CD4-positive, alpha-beta T cell (primary cell): ENCODE measurements at regions not wholly inside any gene's neighbourhood (a gene's known extent, or its start where the extent isn't known, plus 50 kb on each side); places are given as distances from the start of the nearest gene placed in this dataset.

Experiments used
- ATAC-seq: fragments of 200-7000 bp; cut with Tn5 transposase; one replicate; pipeline ENCODE4 v1.10.0; 2022; ENCODE audit warnings: mild to moderate bottlenecking; ENCODE audit not compliant: poor library complexity
- CTCF ChIA-PET: fragments of 350-600 bp; sonication (Branson Sonifier 250); formaldehyde crosslinking; loops from one replicate; lab custom pipeline; 2021; ENCODE audit warnings: antibody characterized with exemption, inconsistent platforms; lab: Charles Lee
- POLR2A ChIA-PET: fragments of 350-600 bp; sonication (Branson Sonifier 250); formaldehyde crosslinking; loops from one replicate; lab custom pipeline; 2021; ENCODE audit warnings: antibody characterized with exemption, inconsistent platforms; lab: Charles Lee
- DNase-seq, 14 experiments: peaks; one replicate each; pipeline ENCODE4 v3.0.0-alpha.2; 2013 to 2020; ENCODE audit warnings: mixed read lengths in 2 of 14
- H3K27ac ChIP-seq, 2 donors: one replicate each; pipeline versions ENCODE4 v1.5.1 to v1.7.0; 2013; ENCODE audit warnings: low read length in 2 of 2, low read depth in 1 of 2, mild to moderate bottlenecking in 1 of 2
- H3K27me3 ChIP-seq, 2 experiments: 1 replicate in 1 of 2; 2 replicates in 1 of 2; pipeline versions ENCODE4 v1.6.1 to v1.7.0; 2013; ENCODE audit warnings: low read length in 2 of 2, control low read depth in 1 of 2, mild to moderate bottlenecking in 1 of 2, moderate library complexity in 1 of 2; ENCODE audit not compliant: insufficient read depth in 2 of 2, control insufficient read depth in 1 of 2
- H3K36me3 ChIP-seq: one replicate; pipeline ENCODE4 v1.6.1; 2013; ENCODE audit warnings: low read length, control low read depth; ENCODE audit not compliant: insufficient read depth
- H3K4me1 ChIP-seq: one replicate; pipeline ENCODE4 v1.6.1; 2013; ENCODE audit warnings: low read length, control low read depth; ENCODE audit not compliant: insufficient read depth
- H3K4me3 ChIP-seq: one replicate; pipeline ENCODE4 v1.5.1; 2013; ENCODE audit warnings: mild to moderate bottlenecking, low read length, moderate library complexity
- H3K9me3 ChIP-seq, 2 experiments: 1 replicate in 1 of 2; 2 replicates in 1 of 2; pipeline versions ENCODE4 v1.6.1 to v1.7.0; 2013; ENCODE audit warnings: low read length in 2 of 2, mild to moderate bottlenecking in 2 of 2, control low read depth in 1 of 2, moderate library complexity in 1 of 2; ENCODE audit not compliant: control insufficient read depth in 1 of 2, insufficient read depth in 1 of 2
- H3K27ac Mint-ChIP-seq: one replicate; pipeline ENCODE4 v1.8.0; 2020; ENCODE audit warnings: mixed read lengths
- H3K27me3 Mint-ChIP-seq: one replicate; pipeline ENCODE4 v1.8.0; 2021; ENCODE audit warnings: mixed read lengths
- H3K36me3 Mint-ChIP-seq: one replicate; pipeline ENCODE4 v1.8.0; 2021; ENCODE audit warnings: low read depth, mixed read lengths
- H3K4me1 Mint-ChIP-seq: one replicate; pipeline ENCODE4 v1.8.0; 2021; ENCODE audit warnings: low read depth, mixed read lengths
- H3K4me3 Mint-ChIP-seq: one replicate; pipeline ENCODE4 v1.8.0; 2020; ENCODE audit warnings: mild to moderate bottlenecking, mixed read lengths
- H3K9me3 Mint-ChIP-seq: one replicate; pipeline ENCODE4 v1.8.0; 2020; ENCODE audit warnings: mixed read lengths
- intact Hi-C, 2 experiments: fragments of 100-400 bp; cut with DNase I in 1 of 2; cut with micrococcal nuclease in 1 of 2; formaldehyde crosslinking; loops; one replicate each; pipeline versions ENCODE4 v1.15.1 to v1.9.0; 2023 to 2025; cut with DNase I, micrococcal nuclease
- TF ChIP-seq, protein P1 (sequence below): fragments of 200-600 bp; IDR thresholded peaks from one replicate; pipeline ENCODE4 v1.8.0; 2022; ENCODE audit warnings: antibody characterized with exemption, mild to moderate bottlenecking

DNA sequence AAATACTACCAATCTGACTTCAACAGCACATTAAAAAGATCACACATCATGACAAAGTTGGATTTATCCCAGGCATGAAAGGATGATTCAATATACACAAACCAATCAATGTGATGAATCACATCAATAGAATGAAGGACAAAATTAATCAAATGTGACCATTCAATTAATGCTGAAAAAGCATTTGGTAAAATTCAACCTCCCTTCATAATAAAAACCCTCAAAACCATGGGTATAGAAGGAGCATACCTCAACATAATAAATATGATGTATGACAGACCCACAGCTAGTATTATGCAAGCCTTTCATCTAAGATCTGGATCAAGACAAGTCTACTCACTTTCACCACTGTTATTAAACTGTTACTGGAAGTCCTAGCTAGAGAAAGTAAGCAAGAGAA is 921.7 kb upstream of the RAG2 start:
- TF ChIP-seq, protein P1, sequence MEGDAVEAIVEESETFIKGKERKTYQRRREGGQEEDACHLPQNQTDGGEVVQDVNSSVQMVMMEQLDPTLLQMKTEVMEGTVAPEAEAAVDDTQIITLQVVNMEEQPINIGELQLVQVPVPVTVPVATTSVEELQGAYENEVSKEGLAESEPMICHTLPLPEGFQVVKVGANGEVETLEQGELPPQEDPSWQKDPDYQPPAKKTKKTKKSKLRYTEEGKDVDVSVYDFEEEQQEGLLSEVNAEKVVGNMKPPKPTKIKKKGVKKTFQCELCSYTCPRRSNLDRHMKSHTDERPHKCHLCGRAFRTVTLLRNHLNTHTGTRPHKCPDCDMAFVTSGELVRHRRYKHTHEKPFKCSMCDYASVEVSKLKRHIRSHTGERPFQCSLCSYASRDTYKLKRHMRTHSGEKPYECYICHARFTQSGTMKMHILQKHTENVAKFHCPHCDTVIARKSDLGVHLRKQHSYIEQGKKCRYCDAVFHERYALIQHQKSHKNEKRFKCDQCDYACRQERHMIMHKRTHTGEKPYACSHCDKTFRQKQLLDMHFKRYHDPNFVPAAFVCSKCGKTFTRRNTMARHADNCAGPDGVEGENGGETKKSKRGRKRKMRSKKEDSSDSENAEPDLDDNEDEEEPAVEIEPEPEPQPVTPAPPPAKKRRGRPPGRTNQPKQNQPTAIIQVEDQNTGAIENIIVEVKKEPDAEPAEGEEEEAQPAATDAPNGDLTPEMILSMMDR = no peak
- CTCF ChIA-PET = no interaction called here
- Mint-ChIP-seq H3K4me3 (no peak overlapping the region), H3K27ac (no peak overlapping the region), H3K36me3 (no peaks in the 10 kb centered on the region), H3K27me3 (no peaks in the 10 kb centered on the region), H3K4me1 (no peaks in the 10 kb centered on the region), H3K9me3 (peaks cover 20% of the 10 kb centered on the region)
- intact Hi-C loops = no loop called here
- H3K4me1 ChIP-seq = no peaks in the 10 kb centered on the region
- ATAC-seq (no peak), DNase-seq (no peak)
- H3K4me3 ChIP-seq = no peak overlapping the region
- H3K27me3 ChIP-seq = no peaks in the 10 kb centered on the region
- H3K9me3 ChIP-seq = peaks cover 0 to 6% of the 10 kb centered on the region in 2 experiments
- POLR2A ChIA-PET = no interaction called here
- no peaks in the 10 kb centered on the region for H3K36me3 ChIP-seq
- H3K27ac ChIP-seq = no peak overlapping the region

DNA sequence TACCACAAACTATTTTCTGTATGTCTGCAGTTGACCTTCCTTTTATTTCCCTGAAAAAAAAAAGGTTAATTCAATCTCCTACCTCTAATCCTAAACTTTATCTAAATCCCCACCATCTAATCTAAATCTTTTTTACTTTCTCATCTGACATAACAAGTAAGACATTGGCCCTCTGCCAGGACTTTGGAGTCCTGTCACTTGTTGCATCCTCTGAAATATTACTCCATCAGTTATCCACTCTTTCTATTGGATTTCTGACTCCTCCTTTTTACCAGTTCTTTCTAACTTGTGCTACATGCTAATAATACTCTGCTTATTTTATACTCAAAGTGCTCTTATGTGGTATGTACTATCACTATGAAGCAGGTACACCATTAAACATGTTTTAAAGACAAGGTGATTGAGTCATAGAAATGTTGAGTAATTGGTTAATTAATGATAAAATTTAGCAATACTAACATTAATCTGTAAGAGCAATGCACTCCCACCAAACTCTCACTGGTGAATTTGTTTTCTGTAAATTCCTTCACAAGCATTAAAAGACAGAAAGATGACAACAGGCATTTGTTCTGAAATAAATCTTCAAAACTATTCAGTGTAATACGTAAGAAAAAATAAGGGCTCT is 914.2 kb upstream of the RAG2 start:
- POLR2A ChIA-PET = no interaction called here
- intact Hi-C loops = no loop called here
- no peak overlapping the region for H3K4me3 Mint-ChIP-seq
- no peak overlapping the region for H3K27ac ChIP-seq
- H3K4me3 ChIP-seq = no peak overlapping the region
- no peaks in the 10 kb centered on the region for H3K36me3 ChIP-seq
- H3K27me3 Mint-ChIP-seq = no peaks in the 10 kb centered on the region
- H3K9me3 ChIP-seq = peaks cover 0 to 4% of the 10 kb centered on the region in 2 experiments
- DNase-seq = no peak
- H3K27me3 ChIP-seq = no peaks in the 10 kb centered on the region
- no peaks in the 10 kb centered on the region for H3K36me3 Mint-ChIP-seq
- H3K4me1 ChIP-seq = no peaks in the 10 kb centered on the region
- peaks cover 12% of the 10 kb centered on the region for H3K9me3 Mint-ChIP-seq
- H3K4me1 Mint-ChIP-seq = no peaks in the 10 kb centered on the region
- TF ChIP-seq, protein P1 = no peak
- no peak for ATAC-seq
- CTCF ChIA-PET = no interaction called here
- H3K27ac Mint-ChIP-seq = no peak overlapping the region

DNA sequence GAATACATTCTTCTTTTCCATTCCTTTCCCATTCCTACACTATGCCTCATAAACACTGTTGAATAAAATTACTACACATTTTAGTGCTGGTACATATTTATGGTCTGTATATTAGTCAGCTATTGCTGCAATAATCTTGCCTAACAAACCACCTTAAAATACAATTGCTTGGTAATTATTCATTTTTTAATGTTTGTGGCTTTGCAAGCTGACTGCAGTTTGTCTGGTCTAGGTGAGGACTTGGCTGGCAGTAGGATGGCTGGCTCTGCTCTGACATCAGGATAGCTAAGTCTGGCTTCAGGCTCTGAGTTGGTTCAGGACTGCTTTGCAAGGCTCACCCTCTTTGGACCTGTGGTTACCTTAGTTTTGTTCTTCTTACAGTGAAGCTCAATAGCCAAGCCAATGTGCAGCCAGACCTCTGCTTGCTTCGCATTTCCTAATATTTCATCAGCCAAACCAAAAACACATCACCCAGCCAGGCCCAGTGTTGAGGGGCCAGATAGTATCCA is 913.4 kb upstream of the RAG2 start:
- intact Hi-C loops = no loop called here
- Mint-ChIP-seq H3K36me3 (no peaks in the 10 kb centered on the region), H3K27me3 (no peaks in the 10 kb centered on the region), H3K9me3 (peaks cover 8% of the 10 kb centered on the region), H3K4me3 (no peak overlapping the region), H3K27ac (no peak overlapping the region), H3K4me1 (no peaks in the 10 kb centered on the region)
- ChIA-PET CTCF (no interaction called here), POLR2A (no interaction called here)
- H3K9me3 ChIP-seq = peaks cover 0 to 4% of the 10 kb centered on the region in 2 experiments
- TF ChIP-seq, protein P1 = no peak
- H3K4me3 ChIP-seq = no peak overlapping the region
- no peak overlapping the region for H3K27ac ChIP-seq
- ATAC-seq (no peak), DNase-seq (no peak)
- H3K4me1 ChIP-seq = no peaks in the 10 kb centered on the region
- no peaks in the 10 kb centered on the region for H3K27me3 ChIP-seq
- no peaks in the 10 kb centered on the region for H3K36me3 ChIP-seq
